HCEC 1CT (cell line): ENCODE measurements at regions not wholly inside any gene's neighbourhood (a gene's known extent, or its start where the extent isn't known, plus 50 kb on each side); places are given as distances from the start of the nearest gene placed in this dataset.
"Not testable (repeated sequence)": the region's sequence is repeated elsewhere in the genome, so short reads cannot be mapped to it uniquely, and the experiment has no call there.

Source experiments
- DNase-seq: peaks from one replicate; pipeline ENCODE4 v3.0.0-alpha.2; 2017

DNA sequence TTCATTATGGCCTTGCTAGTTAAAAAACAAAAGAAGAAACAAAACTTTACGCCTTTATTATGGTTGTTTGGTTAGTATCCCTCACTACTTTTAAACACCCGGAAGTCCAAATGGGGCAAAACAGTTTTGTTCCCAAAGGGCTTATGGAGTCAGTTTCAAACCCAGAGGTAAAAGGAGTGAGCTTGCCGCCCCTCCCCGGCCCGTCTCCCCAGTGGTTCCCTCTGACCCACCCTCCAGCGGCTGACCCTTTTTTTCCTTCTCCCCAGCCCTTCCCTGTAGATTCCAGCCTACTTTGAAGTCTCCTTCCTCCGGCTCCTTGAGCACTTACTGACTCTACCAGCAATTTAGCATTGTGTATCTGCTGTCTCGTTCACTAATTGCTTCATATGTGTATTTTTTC lies 209.2 kb downstream of the ICOS start:
- DNase-seq: no peak

DNA sequence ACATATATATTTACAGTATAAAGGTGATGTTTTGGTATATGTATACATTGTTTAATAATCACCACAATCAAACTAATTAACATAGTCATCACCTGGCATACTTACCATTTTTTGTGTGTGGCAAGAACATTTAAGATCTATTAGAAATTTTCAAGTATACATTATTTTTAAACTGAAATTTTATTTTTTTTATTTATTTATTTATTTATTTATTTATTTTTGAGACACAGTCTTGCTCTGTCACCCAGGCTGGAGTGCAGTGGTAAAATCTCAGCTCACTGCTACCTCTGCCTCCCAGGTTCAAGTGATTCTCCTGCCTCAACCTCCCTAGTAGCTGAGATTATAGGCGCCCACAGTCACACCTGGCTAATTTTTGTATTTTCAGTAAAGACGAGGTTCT lies 210.5 kb downstream of the ICOS start:
- not testable (repeated sequence) for DNase-seq

- DNase-seq: no peak
These were observed 214.2 kb downstream of the ICOS start for GRCh38 chr2:204150721-204151120.

GRCh38 chr2:204152616-204153015 lies 216.1 kb downstream of the ICOS start:
- no peak for DNase-seq

DNA sequence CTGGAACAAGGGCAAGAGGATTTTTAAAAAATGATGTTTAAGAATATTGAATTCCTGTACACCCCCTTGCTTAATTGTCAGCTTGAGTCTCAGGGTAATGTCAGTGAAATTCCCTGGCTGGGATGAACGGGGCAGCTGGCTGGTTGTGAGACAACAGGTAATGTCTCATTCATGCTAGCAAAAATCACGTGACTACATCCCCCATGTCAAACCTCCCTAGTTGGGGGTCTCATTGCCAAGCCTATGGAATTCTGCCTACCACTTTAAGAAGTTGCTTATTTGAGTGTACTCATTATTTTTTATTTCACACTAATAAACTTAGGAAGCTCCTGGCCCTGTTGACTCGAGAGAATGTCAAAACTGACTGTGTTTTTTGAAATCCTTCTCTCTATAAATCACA lies 218.3 kb downstream of the ICOS start:
- DNase-seq: no peak

GRCh38 chr2:204156456-204156855 lies 219.9 kb downstream of the ICOS start:
- no peak for DNase-seq

DNA sequence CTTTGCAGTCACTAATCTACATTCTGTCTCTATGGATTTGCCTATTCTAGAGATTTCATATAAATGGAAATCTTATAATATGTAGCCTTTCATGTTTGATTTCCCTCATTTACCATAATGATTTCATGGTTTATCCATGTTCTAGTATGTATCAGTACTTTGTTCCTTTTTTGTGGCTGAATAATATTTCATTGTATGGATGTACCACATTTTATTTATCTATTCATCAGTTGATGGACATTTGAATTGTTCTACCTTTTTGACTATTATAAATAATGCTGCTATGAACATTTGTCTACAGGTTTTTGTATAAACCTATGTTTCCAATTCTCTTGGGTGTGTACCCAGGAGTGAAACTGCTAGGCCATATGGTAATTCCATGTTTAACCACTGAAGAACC lies 221.1 kb downstream of the ICOS start:
- DNase-seq: no peak

- DNase-seq: no peak
These were observed 223.0 kb downstream of the ICOS start for GRCh38 chr2:204159526-204159925.

DNA sequence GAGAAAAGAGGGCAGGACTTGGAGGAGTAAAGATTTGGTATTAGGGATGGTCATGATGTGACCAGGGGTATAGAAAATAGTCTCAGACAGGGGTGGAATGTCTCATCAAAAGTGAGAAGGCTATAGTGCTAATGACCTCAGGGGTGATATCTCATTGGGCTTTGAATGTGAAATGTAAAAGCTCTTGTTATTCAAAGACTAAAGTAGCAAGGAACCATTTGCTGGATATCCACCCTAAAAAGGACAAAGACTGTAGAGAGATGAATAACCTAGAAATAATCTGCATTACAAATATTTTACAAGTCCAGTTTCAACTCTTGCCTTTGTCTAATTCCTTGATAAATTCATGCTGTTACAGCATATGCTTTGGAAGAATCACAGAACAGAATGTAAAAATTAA lies 224.4 kb downstream of the ICOS start:
- no peak for DNase-seq

- DNase-seq: no peak
These were observed 225.3 kb downstream of the ICOS start for GRCh38 chr2:204161886-204162285.

- DNase-seq: no peak
These were observed 230.4 kb downstream of the ICOS start for GRCh38 chr2:204166961-204167360.

DNA sequence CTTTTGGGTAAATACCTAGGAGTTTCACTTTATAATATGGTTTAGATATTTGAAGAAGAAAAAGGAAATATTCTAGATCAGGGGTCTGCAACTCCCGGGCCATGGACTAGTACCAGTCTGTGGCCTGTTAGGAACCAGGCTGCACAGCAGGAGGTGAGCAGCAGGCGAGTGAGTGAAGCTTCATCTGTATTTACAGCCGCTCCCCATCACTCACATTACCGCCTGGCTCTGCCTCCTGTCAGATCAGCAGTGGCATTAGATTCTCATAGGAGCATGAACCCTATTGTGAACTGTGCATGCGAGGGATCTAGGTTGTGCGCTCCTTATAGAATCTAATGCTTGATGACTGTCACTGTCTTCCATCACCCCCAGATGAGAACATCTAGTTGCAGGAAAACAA lies 231.1 kb downstream of the ICOS start:
- DNase-seq: not testable (repeated sequence)

DNA sequence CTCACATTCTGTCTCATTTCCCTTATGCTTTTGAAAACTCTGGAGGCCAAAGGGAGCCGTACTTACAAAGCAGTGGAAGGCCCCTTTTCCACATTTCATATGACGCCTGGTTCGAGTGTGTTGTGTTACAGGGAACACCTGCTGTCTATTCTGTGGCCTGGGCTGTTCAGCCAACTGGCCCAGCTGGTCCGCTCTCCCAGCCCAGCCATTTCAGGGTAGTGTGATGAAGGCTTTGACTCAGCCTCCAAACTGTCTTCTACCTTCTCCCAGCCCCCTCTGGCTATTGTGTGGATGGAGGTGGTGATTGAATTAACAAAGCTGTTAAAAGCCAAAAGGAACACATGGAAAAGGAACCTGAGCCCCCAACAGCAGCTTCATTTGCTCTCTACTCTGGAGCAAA lies 233.8 kb downstream of the ICOS start:
- no peak for DNase-seq

- DNase-seq: no peak
These were observed 235.0 kb downstream of the ICOS start for GRCh38 chr2:204171432-204172144.

DNA sequence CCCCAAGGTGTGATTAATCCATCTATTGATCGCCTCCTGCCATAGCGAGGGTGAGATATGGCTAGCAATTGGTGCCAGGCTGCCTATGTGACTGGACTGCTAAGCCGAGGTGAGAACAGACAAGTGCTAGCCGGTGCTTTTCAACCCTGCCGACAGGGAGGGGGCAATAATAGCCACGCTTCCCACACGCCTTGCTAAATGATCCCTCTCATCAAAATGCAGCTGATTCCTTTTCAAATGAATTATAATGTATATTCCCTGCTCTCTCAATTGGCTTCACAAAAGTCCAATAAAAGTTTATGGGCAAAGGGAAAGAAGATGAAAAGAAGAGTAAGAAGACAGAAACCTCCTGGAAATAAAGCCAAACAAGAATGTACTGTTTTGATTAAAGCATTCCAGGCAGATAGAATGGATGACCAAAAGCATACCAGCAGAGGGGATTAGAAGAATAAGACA lies 235.6 kb downstream of the ICOS start:
- no peak for DNase-seq

- DNase-seq: no peak
These were observed 237.5 kb downstream of the ICOS start for GRCh38 chr2:204174034-204174433.

GRCh38 chr2:204175552-204176271 lies 239.1 kb downstream of the ICOS start:
- DNase-seq: no peak

DNA sequence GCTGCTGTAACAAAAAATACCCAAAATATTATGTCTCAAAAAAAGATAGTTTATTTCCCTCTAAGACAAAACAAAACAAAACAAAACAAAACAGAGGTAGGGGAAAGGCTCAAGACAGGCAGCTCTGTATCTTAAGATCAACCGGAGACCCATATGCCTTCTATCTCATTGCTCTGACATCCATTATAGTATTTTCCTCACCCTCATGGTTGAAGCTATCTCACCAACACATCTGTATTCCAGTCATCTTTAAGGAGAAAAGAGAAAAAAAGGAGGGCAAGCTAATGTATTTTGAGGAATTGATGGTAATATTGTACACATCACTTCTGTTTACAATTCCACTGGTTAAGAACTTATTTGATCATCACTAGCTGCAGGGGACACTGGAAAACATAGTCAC lies 239.7 kb downstream of the ICOS start:
- DNase-seq: no peak

GRCh38 chr2:204177251-204177976 lies 240.9 kb downstream of the ICOS start:
- no peak for DNase-seq

GRCh38 chr2:204177977-204178522 lies 241.5 kb downstream of the ICOS start:
- DNase-seq: peak; percentile 23

- no peak for DNase-seq
These were observed 244.1 kb downstream of the ICOS start for GRCh38 chr2:204180649-204181048.

DNA sequence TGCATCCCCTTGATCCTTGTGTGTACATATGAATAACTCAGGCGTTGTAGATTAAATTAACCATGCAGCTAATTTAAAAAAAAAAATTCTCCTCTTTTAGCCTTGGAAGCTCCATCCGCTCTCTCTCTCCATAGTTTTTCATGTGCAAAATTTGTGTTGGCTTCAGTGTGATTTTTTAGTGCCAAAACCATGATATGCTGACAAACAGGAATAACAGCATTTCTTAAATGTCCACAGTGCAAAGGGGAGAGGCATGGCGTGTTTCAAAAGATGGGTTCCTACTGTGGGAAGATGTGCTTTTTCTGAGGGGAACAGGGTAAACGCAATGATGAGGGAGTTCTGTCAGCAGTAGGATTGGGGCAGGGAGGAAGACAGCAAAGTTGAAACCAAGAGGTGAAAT lies 247.0 kb downstream of the ICOS start:
- no peak for DNase-seq

- no peak for DNase-seq
These were observed 247.7 kb downstream of the ICOS start for GRCh38 chr2:204184226-204184625.
